Hematopoietic multipotent progenitor cell treated with erythropoietin and hydrocortisone succinate and interleukin-3 and kit ligand, for 8 days (in vitro differentiated cells): ENCODE measurements at regions not wholly inside any gene's neighbourhood (a gene's known extent, or its start where the extent isn't known, plus 50 kb on each side); places are given as distances from the start of the nearest gene placed in this dataset.
A peak's percentile ranks its signal among the peaks of the same experiment; 100 is the strongest.

ENCODE experiments used
- DNase-seq: peaks from one replicate; pipeline ENCODE4 v3.0.0-alpha.2; 2015

DNA sequence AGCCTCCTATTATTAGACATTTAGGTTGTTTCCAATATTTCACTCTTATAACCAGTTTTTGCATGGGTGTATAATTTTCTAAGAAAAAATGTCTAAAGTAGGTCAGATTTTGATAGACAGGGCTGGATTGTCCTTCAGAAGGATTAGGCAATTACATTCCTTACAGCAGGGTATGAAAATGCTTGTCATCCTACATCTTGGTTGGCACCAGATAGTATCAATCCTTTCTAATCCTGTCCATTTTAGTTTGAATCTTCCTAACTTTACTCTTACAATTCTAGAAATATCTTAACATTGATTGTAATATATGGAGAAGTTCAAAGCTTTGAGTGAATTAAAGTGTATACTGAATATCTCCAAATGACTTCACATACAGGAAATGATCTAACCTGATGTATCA lies 63.0 kb upstream of the ZBED5 start:
- DNase-seq, result no peak

DNA sequence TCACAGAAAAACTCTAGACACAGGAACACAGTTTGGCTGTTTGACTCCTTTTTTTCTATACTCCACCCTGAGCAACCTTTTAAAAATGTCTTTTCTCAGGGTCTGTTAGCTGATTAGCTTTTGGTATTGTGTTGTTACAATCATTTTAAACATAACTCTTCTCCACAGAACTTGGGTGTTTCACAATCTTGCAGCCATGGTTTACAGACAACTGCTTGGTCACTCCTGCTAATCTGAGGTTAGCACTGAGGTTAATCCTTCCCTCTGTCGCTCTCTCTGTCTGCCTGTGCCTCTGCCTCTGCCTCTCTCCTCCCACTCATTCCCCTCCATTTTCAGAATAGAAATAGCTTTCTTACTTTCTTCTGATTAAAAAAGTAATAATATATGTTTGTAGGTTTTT lies 62.4 kb upstream of the ZBED5 start:
- peak; percentile 89 for DNase-seq

DNA sequence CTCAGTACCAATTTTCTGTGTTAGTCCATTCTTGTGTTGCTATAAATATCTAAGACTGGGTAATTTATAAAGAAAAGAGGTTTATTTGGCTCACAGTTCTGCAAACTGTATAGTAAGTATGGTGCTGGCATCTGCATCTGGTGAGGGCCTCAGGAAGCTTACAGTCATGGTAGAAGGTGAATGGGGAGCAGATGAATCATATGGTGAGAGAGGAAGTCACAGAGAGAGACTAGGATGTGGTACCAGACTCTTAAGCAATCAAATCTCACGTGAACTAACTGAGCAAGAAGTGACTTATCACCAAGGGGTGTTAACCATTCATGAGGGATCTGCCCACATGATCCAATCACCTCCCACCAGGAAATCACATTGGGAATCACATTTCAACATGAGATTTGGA lies 60.8 kb upstream of the ZBED5 start:
- no peak for DNase-seq

DNA sequence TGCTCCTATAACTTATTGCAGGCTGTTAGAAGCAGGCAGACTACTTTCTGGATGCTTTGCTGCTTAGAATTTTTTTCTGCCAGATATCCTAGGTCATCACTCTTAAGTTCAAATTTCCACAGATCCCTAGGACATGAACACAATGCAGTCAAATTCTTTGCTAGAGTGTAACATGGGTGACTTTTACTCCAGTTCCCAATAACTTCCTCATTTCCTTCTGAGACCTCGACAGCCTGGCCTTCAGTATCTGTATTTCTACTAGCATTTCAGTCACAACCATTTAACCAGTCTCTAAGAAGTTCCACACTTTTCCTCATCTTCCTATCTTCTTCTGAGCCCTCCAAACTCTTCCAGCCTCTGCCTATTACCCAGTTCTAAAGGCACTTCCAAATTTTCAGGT lies 60.4 kb upstream of the ZBED5 start:
- no peak for DNase-seq

DNA sequence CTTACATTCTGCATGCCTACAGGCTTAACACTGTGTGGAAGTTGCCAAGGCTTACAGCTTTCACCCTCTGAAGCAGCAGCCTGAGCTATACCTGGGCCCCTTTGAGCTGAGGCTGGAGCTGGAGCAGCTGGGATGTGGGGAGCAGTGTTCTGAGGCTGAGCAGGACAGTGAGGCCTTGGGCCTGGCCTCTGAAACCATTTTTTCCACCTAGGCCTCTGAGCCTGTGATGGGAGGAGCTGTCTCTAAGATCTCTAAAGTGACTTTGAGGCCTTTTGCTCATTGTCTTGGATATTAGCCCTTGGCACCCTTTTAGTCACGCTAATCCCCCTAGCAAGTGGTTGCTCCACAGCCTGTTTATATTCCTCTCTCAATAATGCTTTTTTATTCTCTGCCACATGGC lies 59.9 kb upstream of the ZBED5 start:
- DNase-seq, result no peak

DNA sequence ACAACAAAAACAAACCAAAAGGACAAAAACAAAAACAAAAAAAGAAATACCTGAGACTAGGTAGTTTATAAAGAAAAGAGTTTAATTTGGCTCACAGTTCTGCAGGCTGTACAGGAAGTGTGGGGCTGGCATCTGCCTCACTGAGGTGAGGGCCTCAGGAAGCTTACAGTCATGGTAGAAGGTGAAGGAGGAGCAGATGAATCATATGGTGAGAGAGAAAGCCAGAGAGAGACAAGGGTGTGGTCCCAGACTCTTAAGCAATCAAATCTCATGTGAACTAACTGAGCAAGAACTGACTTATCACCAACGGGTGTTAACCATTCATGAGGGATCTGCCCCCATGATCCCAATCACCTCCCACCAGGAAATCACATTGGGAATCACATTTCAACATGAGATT lies 58.8 kb upstream of the ZBED5 start:
- DNase-seq, result peak; percentile 30

DNA sequence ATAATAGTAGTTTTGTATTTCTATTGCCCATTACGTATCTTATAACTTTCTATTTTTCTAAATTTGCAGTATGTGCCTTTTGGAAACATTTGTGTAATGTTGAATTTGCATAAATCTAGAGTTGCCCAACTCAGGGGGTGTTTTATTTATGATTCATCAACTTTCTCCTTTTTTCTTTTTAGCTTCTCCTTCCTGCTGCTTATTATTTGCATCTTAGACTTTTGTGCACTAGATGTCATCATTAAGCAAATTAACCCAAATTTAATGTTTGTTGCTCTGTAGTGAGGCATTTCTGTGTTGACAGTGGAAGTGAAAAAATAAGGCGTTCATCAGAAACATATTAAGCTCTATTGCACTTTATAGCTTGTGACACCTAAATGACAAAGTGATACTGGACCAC lies 56.2 kb upstream of the ZBED5 start:
- DNase-seq, result no peak

DNA sequence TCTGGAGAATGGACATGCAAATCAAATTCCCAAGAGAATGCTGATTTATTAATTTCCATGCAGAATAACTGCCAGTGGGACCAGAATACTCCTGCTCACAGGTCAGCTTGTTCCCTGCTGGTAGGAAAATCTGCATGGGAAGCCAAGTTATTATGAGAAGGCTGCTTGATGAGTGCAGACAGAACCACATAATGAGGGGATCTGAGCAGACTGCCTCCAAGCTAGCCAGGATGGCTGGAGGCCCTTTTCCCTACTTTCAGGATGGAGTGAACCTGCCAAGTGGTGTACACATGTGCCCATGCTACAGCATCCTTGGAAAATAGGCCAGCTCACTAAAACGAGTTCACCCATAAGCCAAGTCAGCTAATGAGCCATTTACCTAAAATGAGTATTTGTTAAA lies 55.2 kb upstream of the ZBED5 start:
- no peak for DNase-seq

DNA sequence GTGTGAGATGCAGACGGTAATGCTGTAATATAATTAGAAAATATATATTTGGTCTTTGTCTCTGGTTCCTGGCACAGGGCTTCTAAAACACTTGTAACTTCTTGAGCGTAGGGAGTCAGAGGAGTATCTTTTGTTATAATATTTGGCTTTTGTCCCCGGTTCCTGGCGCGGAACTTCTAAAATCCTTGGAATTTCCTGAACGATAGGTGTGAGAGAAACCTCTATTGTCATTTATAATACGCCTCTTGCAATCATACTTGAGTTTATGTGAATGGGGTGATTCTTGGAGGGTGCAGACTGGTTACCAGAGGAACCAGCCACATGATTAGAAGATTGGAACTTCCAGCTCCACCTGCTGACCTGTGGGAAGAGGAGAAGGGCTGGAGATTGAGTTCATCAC lies 54.1 kb upstream of the ZBED5 start:
- no peak for DNase-seq

DNA sequence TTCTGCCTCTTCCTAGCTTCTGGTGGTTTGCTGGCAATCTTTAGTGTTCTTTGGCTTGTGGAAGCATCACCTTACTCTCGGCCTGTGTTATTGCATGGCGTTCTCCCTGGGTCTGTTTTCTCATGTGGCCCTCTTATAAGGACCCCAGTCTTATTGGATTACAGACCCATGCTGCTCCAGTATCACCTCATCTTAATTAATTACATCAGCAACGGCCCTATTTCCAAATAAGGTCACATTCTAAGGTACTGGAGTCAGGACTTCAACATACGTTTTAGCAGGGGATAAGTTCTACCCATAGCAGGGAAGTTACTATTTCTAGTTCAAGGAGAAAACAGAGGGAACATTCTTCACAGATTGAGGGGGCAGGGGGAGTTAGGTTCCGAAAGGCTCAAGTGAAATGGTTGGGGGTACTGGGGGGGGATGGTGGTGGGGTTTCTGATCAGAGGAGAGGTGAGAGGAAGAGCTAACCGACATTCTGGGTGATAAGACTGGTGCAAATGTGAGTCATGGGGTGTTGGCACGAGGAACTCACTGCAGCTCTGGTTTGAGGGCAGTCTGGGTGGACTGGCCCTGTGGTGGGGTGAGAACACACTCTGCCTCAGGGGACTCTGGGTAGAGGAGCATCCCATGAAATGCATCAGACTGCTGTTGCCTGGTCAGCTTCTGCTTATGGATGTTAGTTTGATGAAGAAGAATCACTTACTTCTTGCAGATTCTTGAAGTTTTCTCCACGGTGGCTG lies 51.5 kb upstream of the ZBED5 start:
- peak; percentile 50 for DNase-seq

DNA sequence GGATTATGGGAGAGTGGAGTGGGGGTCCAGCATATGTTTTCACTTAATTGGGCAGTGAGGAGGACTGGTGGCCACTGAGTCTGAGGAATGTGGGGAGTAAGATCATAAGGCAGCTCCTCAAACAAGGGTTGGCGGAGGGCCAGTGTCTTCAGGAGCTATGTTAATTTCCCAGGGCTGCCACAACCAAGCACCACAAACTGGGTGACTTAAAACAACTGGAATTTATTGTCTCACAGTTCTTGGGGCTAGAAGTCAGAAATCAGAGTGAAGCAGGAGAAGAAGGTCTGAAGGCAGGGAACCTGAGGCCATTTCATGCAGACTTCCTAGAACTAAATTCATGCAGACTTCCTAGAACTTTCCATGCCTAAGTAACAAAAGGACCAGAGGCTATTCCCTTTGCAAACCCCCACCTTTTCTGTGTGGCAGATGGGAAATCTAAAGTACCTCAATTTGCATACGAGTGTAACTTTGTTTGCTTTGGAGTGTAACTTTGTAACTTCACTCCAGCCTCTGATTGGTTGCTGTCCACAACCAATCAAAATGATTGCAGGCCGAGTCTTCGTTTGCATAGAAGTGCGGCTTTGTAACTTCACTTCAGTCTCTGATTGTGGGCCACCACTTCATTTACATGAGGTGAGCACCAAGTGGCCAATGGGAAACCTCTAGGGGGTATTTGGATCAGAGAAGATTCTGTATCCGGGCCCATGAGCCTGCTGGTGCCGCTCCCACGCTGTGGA lies 50.5 kb upstream of the ZBED5 start:
- DNase-seq, result no peak
